ENCODE measurements at regions not wholly inside any gene's neighbourhood (a gene's known extent, or its start where the extent isn't known, plus 50 kb on each side); places are given as distances from the start of the nearest gene placed in this dataset.

- no peaks in the 10 kb centered on the region for H3K4me1 ChIP-seq (ENCODE audit: control insufficient read depth, insufficient read depth, low read length)
- H3K9me3 ChIP-seq (ENCODE audit: control insufficient read depth, insufficient read depth, low read depth, low read length) = no peaks in the 10 kb centered on the region
- TF ChIP-seq ZNF518A (tag by site-specific recombination; conservative IDR thresholded peaks at IDR 0.05; ENCODE audit: low read depth) (no peak), ZNF266 (tag by site-specific recombination; IDR thresholded peaks at IDR 0.05; ENCODE audit: low read depth) (no peak)
- H3K4me3 ChIP-seq (ENCODE audit: low read depth, low read length) = no peak overlapping the region
- H3K36me3 ChIP-seq (ENCODE audit: control insufficient read depth in 2 of 2, insufficient read depth in 1 of 2, low read length in 2 of 2) = no peaks in the 10 kb centered on the region
- POLR2A ChIA-PET = no interaction called here
- H3K27ac ChIP-seq (ENCODE audit: extremely low read depth, low read depth, low read length) = no peak overlapping the region
- CTCF ChIA-PET = no interaction called here
Measured at GRCh38 chr3:159221335-159221734, 419.5 kb downstream of the MFSD1 start.

GRCh38 chr3:159229116-159229680 is 427.3 kb downstream of the MFSD1 start:
- Histone ChIP-seq H3K36me3 (ENCODE audit: control insufficient read depth in 2 of 2, insufficient read depth in 1 of 2, low read length in 2 of 2) (no peaks in the 10 kb centered on the region), H3K4me1 (ENCODE audit: control insufficient read depth, insufficient read depth, low read length) (no peaks in the 10 kb centered on the region), H3K9me3 (ENCODE audit: control insufficient read depth, insufficient read depth, low read depth, low read length) (no peaks in the 10 kb centered on the region), H3K4me3 (ENCODE audit: low read depth, low read length) (no peak overlapping the region), H3K27ac (ENCODE audit: extremely low read depth, low read depth, low read length) (no peak overlapping the region)
- POLR2A ChIA-PET = no interaction called here
- CTCF ChIA-PET = no interaction called here
- TF ChIP-seq ZNF530 (tag by site-specific recombination; IDR thresholded peaks at IDR 0.05; ENCODE audit: low read depth) = no peak
- TF ChIP-seq ZNF518A (tag by site-specific recombination; conservative IDR thresholded peaks at IDR 0.05; ENCODE audit: low read depth) = no peak
- TF ChIP-seq ZNF280D (tag by site-specific recombination; IDR thresholded peaks at IDR 0.05) = no peak
- TF ChIP-seq MZF1 (tag by site-specific recombination; IDR thresholded peaks at IDR 0.05; ENCODE audit: borderline replicate concordance) = no peak
- TF ChIP-seq ZNF184 (tag by site-specific recombination; IDR thresholded peaks at IDR 0.05) = no peak
- no peak for TF ChIP-seq ZNF660 (tag by site-specific recombination; IDR thresholded peaks at IDR 0.05)
- no peak for TF ChIP-seq ZNF555 (tag by site-specific recombination; conservative IDR thresholded peaks at IDR 0.05)
- no peak for TF ChIP-seq ZNF19 (tag by site-specific recombination; IDR thresholded peaks at IDR 0.05; ENCODE audit: low read depth)
- no peak for TF ChIP-seq ZNF132 (tag by site-specific recombination; IDR thresholded peaks at IDR 0.05; ENCODE audit: borderline replicate concordance)
- no peak for TF ChIP-seq HIC1 (tag by site-specific recombination; IDR thresholded peaks at IDR 0.05)
- no peak for TF ChIP-seq TSHZ1 (tag by site-specific recombination; IDR thresholded peaks at IDR 0.05; ENCODE audit: borderline replicate concordance)
- no peak for TF ChIP-seq ZNF169 (tag by site-specific recombination; IDR thresholded peaks at IDR 0.05)
- TF ChIP-seq ZBTB8A (tag by site-specific recombination; IDR thresholded peaks at IDR 0.05) = no peak

Data from HEK293 (cell line).